NCI-H1694 (cell line): ENCODE measurements at regions not wholly inside any gene's neighbourhood (a gene's known extent, or its start where the extent isn't known, plus 50 kb on each side); places are given as distances from the start of the nearest gene placed in this dataset.

Source experiments
- DNase-seq: peaks from one replicate; lab custom pipeline; 2025; lab: John Stamatoyannopoulos, UW

DNA sequence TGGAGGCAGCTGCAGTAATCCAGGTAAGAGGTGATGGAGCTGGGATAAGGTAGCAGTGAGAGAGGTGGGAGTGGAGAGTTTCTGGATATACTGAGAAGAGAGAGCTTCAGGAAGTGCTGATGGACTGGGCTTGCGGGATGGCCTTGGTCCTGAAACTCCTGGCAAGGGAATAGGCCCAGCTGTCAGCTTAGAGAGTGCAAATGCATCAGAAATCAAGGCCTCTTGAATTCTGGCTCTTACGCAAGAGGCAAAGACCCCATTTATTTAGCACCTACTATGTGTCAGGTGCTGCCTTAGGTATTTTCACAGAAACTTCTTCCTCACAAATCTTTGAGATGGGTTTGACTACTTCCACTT, 227.2 kb upstream of the MAP3K1 start:
- DNase-seq, result no peak

DNA sequence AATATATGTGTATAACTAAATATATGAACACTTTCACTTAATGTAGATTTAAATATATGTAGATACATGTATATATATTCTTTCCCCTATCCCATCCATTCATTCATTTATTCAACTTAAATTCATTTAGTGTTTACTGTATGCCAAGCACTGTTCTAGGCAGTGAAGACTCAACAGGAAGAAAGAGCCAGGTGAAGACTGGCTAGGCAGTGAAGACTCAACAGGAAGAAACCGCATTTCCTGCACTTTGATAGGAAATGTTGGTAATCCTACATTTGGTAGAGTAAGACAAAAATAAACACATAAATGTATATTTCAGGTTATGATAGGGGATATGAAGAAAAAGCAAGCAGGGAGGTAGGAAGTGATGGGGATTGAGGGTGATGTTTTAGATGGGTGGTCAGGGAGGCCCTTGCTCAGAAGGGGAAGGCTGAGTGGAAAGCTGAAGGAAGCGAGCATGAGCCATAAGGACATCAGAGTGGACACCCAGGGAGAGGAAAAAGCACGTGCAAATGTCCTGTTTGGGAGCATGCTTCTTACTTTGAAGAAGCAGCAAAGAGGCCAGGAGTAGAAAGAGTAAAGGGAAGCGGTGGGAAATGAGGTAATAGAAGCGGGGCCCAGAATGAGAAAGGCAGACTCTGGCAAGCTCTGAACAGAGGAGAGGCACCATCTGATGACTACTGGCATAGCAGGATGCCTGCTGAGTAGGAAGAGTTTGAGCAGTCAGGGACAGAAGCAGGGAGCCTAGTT, 227.8 kb upstream of the MAP3K1 start:
- DNase-seq, result no peak

DNA sequence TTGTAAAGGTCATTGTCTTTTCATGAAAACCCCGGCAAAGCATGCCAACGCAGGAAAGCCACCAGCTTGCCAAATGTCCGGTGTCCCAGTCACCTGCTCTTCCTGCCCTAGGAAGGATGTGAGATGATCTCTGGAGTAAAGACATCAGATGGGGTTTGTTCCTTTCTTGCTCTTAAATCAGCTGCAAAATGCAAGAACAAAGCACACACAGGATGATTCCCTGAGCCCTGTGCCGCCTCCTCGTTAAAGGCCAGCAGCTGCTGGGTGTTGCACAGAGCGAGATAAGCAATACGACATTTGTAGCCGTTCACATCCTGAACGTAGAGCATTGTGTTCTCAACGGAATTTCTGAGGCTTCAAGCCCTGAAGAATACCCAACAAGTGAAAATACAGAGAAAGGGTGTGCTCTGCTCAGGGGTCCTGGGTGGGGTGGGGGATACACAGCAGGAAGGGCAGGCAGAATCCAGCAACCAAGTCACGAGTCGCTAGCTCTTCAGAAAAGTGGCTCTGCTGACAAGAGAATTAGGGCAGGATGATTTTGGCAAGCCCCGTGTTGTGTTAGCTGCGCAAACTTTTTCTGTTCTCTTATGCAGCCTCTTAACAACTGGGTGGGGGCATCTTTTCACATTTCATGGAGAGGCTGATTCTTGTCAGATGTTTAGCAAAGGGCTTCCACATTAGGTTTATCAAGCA, 229.2 kb upstream of the MAP3K1 start:
- no peak for DNase-seq

DNA sequence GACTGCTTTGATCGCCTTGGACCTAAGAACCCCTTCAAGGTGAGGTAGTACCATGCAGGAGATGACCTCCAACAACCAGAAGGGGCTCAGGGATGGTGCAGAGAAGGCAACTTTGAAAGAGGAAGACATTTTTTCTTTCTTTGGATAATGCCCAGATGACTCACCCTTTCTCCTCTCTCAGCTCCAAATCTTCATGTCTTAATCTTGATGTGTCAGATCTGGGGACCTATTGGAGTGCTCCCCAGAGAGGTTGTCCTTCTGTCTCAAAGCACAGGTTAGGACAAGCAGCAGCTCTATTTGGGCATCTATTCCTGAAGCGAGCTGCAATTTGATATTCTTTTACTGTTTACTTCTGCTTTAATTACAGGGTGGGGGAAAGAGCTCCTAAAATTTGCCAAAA, 229.9 kb upstream of the MAP3K1 start:
- DNase-seq, result no peak

DNA sequence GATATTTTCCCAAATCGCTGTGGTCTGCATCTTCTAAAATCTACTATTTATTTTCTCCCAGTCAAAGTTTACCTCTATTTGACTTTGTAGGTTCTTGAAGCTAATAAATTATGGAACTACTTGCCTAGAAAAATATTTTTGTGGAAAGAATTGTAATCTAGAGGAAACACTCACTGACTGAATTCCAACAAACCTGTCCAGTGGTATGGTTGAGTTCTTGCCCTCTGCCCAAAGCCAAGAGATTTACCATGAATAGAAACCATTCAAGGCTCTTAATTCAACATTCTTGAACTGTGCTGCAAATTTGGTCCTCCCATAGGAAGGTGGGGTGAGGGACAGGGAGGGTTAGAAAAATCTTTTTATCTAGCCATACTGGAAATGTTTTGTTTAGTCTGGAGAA, 233.9 kb upstream of the MAP3K1 start:
- no peak for DNase-seq

DNA sequence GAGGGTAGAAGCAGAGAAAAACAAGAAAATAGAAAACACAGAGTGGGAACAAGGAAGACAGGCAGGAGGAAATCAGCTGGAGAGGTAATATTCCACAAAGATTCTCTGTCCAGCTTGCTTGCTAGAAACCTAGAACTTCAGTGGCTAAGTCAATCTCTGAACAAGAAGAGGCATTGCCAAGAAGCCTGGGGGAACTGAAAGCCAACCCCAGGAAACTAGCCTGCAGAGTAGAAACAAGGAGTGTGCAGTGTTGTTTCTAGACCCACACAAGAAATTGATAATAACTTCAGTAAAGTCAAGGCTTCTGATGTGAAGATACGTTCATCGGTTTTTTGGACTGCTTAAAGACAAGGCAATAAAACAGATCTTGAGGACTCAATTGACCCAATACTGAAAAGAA, 234.5 kb upstream of the MAP3K1 start:
- no peak for DNase-seq

DNA sequence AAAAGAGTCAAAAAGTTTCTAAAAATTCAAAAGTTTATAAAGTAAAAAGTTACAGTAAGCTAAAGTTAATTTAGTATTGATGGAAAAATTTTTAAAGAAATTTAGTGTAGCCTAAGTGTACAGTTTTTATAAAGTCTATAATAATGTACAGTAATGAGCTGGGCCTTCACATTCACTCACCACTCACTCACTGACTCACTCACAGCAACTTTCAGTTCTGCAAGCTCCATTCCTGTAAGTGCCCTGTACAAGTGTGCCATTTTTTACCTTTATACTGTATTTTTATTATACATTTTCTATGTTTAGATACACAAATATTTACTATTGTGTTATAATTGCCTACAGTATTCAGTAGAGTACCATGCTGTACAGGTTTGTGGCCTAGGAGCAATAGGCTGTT, 239.5 kb upstream of the MAP3K1 start:
- no peak for DNase-seq

DNA sequence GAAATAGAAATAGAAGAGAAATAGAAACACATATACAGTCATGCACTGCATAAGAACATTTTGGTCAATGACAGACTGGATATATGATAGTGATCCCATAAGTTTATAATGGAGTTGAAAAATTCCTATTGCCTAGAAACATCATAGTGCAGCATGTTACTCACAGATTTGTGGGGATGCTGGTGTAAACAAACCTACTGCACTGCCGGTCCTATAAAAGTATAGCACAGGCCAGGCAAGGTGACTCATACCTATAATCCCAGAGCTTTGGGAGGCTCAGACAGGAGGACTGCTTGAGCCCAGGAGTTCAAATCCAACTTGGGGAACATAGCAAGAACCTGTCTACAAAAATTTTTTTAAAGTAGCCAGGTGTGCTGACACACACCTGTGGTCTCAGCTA, 240.6 kb upstream of the MAP3K1 start:
- no peak for DNase-seq

DNA sequence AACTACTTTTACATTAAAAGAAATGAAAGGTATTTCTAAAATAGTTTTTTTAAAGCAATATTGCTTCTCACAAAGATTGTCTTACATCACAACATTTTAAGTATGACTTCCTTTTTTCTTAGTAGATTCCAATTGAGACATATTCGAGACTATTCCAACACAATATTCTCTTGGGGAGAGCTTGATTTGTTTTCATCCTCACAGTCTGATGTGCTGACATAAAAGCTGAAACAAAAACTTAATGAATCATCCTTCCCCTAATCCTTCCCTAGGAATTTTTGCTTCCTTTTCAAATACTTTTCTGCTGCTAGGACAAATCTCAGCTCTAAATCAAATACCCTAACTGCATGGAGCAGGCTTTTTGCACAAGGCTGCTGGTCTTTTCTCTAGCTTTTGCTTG, 245.8 kb upstream of the MAP3K1 start:
- DNase-seq, result no peak

DNA sequence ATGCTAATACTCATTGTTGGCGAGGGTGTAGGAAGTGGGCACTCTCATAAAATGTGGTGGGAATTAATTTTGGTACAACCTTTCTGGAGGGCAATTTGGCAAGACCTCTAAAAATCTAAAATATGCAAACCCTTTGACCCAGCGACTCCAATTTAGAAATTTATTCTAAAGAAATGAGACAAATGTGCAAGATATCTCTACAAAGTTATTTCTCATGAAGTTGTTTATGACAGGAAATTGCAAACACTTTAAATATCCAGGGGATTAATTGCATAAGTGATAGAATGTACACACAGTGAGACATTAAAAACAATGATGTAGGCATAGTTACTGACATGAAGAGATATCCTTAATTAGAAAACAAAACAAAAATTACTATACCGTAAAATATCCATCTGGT, 246.3 kb upstream of the MAP3K1 start:
- DNase-seq, result no peak

DNA sequence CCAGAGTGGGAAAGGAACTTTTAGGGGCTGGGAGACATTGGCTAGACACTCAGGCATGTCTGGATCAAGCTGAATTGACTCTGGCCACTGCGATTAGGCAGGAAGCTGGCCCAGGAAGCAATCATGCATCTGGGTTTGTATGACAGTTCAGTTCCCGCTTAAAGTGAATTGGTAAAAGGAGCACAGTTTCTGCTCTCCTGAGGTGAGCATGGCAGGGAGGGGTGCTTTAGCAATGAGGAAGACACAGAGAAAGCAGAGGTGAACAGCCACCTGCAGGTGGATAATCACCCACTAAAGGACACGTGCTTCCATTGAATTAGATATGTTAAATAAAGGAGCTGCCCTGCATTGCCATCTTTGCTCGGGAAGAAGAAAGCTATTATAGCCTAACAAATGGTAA, 248.1 kb upstream of the MAP3K1 start:
- DNase-seq, result no peak

DNA sequence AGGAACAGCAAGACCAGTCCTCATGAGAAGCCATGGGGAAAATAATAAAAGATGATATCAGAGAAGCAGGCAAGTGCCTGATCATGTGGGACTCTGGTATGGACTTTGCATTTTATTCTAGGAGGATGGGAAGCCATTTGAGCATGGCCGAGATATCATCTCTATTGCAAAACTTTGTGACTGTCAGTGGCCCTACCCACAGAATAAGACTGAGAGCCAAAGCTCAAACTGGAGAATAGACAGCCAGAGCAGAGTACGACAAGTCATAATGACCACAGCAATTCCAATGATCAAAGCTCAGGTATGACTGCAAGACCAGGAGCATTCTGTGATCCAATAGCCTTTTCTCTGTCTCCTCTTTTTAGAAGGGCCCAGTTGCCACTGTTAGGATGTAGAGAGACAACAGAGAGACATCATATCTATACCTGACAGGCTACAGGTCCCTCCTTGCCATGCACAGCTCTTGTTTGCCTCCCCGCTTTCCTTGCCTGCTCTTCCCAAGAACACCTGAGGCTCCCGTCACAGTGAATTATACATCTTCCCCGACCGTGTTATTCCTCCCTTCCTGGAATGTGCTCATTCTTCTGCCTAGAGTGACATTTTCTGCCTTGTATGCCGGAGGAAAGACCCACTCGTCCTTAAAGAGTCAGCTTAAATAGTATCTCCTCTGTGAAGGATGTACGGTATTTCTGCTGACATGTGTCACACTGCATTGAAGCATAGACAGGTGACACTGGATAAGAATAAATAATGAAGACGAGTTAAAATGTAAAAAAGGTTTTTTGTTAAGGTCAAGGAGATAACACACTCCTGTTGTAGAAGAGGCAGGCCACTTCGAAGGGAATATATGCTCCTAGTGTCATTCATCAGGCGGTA, 248.7 kb upstream of the MAP3K1 start:
- no peak for DNase-seq

DNA sequence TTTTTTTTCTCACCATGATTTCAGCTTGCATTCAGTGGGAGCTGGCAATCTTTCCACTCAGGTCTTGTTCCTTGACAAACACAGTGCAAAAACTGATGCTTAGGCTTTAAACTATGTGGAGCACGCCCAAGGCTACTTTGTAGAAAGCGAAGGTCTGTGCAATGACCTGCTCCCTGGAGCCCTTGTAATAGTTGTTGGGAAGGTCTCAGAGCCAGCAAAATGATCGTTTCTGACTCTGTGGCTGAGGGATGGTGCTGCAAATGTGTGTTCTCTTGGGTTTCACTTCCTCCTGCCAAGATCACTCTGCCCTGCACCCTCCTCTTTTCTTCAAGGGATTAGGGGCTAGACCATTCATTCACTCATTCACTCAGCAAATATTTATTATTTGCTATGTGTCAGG, 249.7 kb upstream of the MAP3K1 start:
- DNase-seq, result no peak

DNA sequence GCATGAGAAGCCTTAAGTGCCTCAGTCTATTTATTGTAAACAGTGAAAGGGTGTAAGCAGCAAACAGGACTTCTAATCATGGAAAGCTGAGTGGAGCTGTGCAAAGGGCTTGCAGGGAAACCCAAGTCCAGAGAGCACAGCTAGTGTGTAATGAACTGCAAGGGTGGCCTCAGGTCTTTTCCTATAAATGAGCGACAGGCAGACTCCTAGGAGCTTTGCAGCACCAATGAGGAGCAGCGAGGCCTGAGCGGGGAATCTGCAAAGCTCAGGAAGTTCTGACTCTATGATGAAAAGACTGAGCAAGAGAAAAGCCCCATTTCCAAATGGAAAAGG, 250.1 kb upstream of the MAP3K1 start:
- DNase-seq, result no peak

DNA sequence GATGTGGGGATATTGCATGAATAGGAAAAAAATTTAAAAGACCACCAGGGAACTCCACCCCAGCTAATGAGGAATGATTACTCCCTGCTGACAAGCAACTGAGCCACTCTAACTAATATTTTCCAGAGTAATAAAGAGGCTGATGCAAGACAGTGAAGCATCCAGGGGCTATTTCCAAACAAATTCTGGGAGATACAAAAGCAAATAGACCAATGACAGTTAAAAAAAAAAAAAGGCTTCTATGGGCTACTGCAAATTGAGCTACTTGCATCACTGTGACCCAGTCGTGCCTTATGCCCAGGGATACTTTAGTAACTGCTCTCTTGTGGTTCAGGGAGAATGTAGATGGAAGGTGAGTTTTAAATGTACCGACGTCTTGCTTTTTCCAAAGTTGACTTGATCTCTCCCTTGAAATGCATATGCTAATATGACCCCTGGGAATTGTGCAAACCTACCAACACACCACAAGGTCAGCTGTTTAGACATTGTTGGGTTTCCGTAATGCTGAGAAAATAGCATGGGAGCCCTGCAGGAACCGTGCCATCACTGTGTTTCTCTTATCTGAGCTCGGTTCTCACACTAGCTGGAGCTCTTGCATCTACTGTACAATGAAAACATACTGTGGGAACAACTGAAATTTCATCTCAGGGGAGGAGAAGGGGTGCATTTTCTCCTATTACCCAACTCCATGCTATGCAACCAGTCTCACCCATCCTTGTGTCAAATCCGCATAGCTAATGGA, 250.6 kb upstream of the MAP3K1 start:
- no peak for DNase-seq

DNA sequence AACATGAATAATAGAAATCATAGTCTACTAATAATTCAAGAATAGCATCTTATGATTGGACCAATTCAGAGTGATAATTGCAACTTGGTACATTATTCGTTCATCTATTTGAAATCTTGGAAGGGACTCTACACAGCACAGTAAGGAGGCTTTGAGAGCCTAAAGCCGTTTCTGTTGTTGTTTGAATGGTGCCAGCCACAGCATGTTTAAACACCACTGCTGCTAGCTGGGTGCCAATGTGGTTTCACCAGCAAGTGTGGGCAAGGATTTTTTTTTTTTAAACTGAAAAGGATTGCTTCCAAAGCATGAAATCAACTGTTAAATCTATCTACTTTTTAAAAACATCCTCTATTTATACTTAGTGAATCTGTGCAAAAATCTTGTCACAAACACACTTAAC, 253.9 kb upstream of the MAP3K1 start:
- no peak for DNase-seq

DNA sequence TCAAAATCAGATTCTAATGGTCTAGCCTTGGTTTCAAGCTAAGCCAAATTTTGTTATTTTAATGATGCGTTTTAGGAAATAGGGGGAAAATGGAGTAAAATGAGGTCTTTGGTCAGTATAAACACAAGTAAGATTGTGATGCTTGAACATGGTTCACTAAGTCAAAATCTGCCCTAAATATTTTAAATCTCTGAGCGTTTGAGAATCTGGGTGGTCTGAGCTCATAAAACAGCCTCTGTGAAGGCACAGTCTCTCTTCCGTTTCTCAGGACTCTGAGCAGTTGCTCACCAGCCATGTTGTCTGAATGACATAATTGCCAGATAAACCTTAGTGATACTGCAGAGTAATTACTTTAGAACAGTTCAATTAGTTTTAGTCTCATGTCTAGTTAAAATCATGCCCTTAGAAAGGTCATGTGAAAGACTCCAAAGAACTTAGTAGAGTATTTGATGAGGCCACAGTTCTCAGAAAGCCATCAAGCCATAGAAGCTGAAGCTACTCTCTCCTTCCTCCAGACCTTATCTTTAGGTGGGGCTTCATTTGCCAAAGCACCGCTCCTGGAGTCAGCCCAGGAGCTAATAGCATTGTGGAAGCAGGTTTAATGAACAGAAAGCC, 257.1 kb upstream of the MAP3K1 start:
- no peak for DNase-seq

DNA sequence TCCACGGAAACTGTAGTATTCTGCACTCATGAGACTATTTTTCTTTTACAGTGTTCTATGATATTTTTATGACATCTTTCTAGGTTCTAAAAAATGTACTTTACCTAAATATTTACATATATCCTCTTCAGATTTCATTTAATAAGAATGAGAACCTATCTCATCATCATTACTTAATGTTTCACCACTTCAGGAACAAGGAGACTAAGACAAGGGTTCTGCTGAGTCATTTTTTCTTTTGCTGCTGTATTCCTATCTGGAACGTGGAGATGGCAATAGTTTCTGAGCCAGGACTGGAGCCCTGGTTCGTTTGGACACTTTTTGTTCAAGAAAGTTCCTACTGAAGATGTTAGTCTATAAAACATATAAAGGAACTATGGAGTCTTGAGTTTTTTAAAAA, 258.2 kb upstream of the MAP3K1 start:
- no peak for DNase-seq

DNA sequence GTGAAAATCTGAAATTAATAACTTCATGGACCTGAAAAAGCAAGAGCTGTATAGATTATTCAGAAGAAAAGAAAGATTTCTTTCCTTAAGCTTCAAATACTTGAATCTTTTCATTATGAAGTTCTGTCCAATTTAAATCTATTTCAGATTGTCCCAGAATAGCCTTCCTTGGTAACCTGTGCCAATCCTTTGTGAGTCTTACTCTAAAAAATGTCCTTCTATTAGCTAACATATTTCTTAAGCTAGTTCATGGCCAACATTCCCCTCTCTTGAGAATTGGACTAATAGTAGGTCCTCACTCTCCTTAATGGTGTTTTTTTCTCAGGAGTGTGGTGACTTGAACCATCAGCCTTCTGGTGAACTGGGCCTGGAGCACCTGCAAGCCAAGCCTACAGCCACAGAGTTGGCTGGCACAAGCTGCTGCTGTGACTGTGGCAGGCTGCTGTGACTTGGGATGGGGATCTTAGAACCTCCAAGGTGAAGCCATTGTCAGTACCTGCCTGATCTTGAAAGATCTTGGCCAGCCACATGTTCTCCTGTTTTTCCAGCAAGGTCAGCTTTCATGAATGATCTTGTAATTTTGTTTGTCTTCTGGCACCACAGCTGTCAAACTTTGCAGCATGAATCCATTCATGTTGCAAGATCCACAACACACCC, 262.6 kb upstream of the MAP3K1 start:
- no peak for DNase-seq

DNA sequence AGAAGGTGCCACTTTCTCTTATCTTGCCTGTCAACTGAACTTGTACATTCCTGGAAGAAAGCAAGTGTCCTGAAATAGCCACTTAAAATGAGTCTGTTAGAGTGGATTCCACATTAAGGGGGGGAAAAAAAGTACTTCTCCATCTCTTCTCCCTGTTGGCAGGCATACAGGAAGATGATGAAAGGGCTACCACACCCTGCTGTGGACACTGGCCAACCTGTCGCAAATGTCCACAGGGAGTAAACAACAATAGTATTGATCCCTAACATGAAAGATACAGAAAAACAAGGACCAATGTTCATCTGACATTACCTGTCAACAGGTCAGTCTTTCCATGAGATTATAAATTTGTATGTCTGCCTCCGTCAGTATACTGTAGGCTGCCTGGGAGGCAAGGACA, 265.1 kb upstream of the MAP3K1 start:
- DNase-seq, result no peak

DNA sequence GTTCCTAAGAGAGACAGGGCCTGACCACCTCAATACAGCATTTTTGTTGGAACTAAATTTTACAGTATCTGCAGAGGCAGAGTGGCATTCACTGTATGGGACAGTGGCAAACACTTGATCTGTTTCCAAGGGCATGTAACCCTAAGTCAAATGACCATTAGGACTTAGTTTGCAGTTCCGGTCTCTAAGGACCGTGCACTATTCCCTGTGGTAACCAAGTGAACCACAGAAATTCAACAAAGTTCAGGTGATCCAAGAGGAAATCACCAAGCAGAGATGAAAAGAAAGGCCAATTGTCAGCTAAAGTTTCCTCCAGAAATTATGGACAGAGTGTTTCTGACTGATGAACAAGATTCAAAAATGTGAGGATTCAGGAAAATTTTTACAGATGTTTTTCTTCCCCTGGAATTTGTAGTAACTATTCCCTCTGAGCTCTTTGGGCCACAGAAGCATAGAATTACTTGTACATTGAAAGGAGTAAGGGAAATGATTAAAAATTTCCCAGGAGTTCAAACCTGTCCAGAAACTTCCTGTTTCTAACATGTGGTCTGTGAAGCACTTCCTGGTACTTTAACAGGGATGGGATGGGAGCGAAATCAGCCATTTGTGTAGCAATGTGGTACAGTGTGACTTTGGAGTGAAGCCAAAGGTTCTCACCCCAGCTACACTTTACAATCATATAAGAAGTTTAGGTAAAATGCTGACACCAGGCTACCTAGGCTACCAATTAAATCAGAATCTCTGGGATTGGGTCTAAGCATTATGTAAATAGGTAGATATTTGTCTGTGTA, 266.1 kb upstream of the MAP3K1 start:
- DNase-seq, result no peak
